Stimulated activated CD8-positive, alpha-beta memory T cell treated with anti-CD3 and anti-CD28 coated beads, Interleukin-7, amount 100 ng/mL, for 4 hours (primary cell): ENCODE measurements at regions not wholly inside any gene's neighbourhood (a gene's known extent, or its start where the extent isn't known, plus 50 kb on each side); places are given as distances from the start of the nearest gene placed in this dataset.
"Not testable (repeated sequence)": the region's sequence is repeated elsewhere in the genome, so short reads cannot be mapped to it uniquely, and the experiment has no call there.

Experiments used
- DNase-seq, 2 donors: peaks; one replicate each; pipeline ENCODE4 v3.0.0-alpha.2; 2020; ENCODE audit warnings: low read depth in 2 of 2

DNA sequence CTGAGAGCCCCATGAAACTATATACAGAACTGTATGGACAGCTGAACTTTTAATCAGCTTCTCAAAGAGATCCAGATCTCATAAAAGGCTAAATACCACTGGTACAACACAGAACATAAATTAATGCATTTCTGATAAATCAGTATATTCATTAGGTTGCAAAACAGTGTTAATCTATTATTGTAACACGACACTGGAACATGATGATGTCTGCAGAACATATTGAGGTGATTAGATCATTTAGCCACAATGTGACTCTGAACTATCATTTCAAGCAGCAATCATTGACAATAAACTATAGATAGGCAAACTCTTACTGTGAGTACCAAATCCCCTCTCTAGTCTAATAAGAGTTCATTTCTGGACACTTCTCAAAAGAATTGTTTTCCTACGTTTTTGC lies 50.3 kb downstream of the GASK1B start:
- no peak for DNase-seq

DNA sequence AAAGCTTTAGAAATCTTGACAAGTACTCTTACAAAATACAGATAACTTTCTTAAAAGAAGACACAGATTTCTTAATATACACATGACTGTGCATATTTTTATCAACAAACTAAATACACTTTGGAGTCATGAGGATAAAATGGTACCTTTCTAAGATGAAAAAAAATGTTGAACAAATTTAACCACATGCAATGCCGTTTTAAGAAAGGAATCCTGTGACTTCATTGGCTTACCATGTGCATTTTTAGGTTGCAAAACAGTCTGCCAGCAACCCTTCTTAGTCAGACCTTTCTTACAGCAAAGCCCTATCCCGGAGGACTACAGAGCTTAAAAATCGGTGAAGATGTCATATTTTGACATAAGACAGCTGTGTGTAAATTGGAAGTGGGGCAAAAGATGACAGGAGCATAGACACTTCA lies 51.7 kb downstream of the GASK1B start:
- no peak for DNase-seq

DNA sequence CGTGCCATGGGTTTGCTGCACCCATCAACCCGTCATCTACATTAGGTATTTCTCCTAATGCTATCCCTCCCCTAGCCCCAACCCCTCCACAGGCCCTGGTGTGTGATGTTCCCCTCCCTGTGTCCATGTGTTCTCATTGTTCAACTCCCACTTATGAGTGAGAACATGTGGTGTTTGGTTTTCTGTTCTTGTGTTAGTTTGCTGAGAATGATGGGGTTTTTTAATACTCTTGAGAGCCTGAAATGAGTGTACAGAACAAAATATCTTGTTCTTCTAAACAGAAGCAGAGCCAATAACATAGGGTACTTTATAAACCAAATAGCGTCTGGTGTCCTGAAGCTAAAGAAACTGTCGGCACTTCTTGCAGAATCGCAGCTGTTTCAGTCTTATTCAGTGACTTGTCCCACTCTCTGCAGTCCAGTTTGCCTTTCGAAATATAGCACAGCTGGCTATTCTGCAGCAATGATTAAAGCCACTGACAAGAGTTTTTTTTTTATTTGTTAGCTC lies 52.1 kb downstream of the GASK1B start:
- not testable (repeated sequence) for DNase-seq

DNA sequence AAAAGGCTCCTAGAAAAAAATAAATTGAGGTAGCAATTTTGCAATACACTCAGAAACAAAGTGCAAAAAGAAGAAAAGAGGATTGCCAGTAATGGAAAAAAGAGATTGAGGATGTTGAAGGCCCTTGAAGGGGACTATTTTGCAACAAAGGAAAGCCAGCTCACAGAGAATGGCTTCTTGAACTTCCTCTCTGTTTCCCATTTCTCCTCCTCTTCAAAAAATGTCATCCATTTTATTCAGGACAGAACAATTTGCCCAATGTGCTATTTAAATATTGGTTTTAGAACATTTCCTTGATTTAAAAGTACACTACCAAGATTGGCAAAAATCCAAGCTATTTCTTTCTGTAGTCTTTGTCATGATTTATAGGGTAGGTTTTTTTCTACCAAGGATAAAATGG lies 60.2 kb downstream of the GASK1B start:
- DNase-seq: no peak

DNA sequence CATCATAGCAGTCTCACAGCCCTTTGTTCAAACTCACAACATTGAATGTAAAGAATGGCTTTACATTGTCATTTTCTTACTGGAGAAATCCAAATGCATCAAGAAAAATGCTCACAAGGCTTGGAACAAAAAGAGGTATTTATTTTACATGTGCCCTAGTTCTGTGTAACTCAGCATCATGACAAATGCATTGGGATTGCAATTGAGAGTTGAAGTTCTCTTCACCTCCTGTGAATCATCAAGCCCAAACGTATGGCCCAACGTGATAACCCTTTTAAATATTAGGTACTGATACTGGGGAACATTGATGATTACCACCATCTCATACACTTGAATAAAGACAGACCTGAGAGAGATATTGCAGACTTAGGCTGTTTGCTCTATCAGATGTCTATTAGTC lies 61.6 kb downstream of the GASK1B start:
- no peak for DNase-seq

DNA sequence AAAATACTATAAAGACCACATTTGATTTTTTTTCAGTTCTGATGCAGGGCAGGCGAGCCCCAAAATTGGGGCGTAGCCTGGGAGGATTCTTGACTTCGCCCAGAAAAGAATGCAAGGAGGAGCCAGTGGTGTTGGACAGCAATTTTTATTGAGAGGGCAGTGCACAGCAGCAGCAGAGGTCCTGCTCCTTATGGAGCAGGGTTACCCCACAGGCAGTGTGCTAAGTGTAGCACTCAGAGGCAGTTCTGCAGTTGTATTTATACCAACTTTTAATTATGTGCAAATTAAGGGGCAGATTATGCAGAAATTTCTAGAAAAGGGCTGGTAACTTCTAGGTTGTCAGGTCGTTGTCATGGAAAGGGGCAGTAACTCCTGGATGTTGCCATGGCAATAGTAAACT lies 69.9 kb downstream of the GASK1B start:
- no peak for DNase-seq

DNA sequence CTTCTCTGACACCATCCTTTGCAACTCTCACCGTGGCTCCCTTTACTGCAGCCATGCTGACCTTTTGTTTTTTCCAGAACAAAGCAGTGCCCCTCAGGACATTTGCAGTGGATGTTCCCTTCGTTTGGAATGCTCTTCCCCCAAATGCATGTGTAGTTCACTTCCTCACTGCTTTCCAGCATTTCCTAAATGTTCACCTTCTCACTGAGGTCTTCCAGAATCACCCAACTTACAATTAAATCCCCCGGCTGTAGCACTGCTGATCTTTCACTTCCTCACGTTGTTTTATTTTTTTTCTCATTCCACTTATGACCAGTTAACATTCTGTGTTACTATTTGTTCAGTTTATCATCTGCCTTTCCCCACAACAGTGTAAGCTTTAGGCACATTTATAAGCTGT lies 73.1 kb downstream of the GASK1B start:
- no peak for DNase-seq

DNA sequence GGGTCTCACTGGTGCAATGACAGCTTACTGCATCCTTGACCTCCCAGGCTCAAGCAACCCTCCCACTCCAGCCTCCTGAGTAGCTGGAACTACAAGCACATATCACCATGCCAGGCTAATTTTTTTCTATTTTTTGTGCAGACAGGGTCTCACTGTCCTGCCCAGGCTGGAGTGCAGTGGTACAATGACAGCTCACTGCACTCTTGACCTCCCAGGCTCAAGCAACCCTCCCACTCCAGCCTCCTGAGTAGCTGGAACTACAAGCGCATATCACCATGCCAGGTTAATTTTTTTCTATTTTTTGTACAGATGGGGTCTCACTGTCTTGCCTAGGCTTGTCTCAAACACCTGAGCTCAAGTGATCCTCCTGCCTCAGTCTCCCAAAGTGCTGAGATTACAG lies 74.0 kb downstream of the GASK1B start:
- no peak for DNase-seq

DNA sequence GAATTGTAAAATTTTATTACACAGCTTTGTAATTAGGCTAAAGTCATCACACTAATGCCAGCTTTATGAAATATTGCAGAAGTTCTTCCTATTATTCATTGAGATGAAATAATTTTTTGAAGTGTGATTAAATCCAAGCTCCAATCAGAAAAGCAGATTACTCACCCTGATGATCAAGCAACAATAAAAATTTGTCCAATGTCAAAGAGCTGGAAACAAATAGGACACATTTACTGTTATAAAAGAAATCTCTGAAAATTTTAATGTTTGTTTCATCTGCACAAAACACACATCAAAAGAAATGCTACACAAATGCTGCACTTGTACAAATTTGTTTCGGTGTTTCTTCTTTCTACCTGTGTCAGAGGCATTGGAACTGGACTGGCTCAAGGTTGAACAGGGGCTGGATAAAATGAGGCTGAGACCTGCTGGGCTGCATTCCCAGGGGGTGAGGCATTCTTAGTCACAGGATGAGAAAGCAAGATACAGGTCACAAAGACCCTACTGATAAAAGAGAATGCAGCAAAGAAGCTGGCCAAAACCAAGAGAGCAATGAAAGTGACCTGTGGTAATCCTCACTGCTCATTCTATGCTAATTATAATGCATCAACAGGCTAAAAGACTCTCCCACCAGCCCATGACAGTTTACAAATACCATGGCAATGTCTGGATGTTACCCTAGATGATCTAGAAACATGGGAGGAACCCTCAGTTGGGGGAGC lies 78.3 kb downstream of the GASK1B start:
- DNase-seq: no peak

DNA sequence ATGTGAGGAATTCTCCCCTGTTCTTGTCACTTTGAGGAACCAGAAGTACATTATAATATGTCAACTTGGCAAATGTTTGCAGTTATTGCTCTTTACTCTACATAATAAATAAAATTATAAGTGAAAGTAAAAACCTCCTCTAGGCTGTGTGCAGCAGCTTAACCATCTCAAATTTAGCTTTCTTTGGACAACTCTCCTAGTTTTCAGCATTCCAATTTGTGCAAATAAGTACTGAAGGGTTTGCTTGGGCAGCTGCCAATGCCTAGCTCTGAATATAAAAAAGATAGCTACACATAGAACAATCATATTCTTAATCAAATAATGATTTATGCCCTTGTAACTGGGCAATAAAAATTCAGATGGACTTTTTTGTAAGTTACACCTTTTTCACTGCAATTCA lies 82.5 kb downstream of the GASK1B start:
- DNase-seq: no peak

DNA sequence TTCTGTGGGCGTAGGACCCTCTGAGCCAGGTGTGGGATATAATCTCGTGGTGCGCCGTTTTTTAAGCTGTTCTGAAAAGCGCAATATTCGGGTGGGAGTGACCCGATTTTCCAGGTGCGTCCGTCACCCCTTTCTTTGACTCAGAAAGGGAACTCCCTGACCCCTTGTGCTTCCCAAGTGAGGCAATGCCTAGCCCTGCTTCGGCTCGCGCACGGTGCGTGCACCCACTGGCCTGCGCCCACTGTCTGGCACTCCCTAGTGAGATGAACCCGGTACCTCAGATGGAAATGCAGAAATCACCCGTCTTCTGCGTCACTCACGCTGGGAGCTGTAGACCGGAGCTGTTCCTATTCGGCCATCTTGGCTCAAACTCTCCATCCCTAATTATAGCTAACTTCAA lies 82.9 kb downstream of the GASK1B start:
- DNase-seq: not testable (repeated sequence)

DNA sequence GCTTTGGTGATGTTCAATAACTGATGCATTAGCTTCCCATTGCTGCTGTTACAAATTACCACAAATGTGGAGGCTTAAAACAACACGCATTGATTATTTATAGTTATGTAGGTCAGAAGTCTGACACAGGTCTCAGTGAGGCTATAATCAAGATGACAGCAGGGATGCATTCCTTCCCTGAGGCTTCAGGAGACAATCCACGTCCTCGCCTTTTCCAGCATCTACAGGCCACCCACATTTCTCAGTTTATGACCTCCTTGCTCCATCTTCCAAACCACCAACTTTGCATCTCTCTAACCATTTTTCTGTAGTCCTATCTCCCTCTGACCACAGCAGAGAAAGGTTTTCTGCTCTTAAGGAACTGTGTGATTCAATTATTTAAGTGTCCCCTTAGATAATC lies 92.5 kb downstream of the GASK1B start:
- no peak for DNase-seq

DNA sequence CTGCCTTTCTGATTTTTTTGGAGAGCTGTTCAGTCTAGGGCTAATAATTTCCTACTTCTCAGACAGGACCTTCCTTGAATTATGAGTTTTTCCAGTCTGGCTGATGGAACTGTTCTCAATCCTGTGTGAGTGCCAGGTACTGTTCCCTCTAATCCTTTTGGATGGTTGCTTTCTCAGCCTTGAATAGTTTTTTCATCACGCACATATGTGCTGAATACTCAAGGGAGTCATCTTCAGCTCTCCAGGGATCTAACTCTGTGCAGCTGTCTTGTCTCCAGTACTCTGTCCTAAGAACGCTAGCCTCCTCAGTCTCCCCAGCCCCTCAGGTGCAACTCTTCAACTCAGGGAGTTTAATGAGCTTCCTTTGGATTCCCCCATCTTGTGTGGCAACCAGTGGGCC lies 93.2 kb downstream of the GASK1B start:
- no peak for DNase-seq

DNA sequence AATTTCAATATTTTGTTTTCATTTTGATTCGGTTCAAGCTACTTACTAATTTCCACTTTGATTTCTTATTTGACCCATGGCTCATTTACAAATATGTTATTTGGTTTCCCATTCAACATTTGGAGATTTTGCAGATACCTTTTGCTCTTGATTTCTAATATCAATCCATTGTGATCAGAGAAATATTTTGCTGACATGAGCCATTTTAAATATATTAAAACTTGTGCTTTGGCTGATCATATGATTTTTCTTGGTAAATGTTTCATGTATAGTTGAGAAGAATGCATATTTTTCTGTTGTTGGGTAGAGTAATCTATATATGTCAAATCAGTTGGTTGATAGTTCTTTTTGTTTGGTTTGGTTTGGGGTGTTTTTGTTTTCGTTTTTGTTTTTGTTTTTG lies 95.0 kb downstream of the GASK1B start:
- no peak for DNase-seq

DNA sequence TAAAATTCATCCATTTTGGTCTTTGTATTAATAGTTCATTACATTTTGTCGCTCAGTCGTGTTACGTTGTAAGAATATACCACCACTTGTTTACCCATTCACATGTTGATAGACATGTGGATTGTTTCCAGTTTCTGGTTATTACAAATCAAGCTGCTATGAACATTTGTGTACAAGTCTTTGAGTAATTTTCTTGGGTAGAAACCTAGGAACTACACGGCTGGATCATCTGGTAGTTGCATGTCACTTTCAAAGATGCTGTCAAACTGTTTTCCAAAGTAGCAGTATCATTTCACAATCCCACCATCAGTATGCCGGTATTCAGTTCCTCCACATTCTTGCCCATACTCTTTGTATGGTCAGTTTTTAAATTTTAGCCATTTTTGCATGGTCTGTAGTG lies 98.0 kb downstream of the GASK1B start:
- no peak for DNase-seq

DNA sequence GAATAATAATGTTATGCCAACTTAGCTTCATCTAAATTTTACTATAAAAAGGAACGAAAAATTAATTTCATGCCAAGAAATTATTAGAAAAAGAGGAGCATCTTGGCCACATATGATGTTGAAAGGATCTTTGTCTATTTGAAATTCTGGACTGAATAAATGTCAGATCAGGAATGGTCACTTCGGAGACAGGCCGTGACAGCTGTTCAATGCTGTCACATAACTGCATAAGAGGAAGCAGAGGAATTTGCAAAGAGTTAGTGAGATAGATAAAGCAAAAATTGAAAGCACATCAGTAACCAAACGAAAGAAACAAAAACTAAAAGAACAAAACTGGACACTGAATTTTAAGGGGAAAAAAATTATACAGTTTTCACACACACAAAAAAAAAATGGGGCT lies 100.9 kb downstream of the GASK1B start:
- no peak for DNase-seq

DNA sequence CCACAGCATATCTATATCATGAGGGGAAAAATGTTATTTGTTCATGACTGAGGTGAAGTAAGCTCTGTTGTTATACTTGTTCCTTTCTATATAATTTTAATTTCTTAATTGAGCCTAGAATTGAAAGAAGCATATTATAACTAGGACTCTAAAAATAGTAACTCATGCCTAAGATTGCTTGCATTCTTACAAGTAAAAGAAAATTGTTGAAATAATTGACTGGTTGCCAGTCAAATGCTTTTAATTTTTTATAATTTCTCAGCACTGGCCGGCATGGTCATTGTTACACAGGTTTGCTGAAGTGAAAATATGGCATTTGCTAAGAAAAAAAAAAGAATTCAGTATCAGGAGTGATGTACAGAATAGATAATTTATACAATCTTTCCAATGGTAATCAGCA lies 104.8 kb downstream of the GASK1B start:
- no peak for DNase-seq

DNA sequence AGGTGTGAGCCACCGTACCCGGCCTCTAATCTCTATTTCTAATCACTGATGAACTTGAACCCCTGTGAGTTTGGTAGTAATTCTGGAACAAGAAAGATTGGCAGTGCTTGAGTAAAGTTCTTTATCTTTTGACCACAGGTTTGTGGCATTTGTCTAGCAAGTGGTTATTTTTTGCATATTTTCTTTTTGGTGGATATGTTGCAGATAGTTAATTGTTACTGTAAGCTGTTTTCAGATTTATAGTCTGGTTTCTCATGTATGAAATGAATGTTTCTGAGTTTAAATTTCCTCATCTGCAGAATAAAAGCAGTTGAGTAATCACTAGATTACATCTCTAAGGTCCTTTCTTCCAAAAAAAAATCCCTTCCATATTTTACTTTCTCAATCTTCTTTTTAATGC lies 105.2 kb downstream of the GASK1B start:
- DNase-seq: no peak

DNA sequence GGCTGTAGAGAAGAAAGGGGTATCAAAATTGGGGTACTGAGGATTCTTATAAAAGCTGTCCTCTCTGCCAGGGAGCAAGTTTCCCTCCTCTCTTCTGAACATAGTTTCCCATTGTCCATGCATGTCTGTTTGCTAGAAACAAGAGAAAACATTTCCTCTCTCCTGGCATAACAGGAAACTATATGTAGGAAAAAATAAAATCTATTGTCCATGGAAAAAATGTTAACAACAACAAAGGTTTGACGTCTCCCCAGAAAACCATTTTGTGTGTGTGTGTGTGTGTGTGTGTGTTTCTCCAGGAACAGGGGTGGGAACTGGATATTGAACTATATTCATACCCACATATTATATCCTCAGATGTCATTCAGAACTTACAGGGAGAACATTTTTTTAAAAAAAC lies 107.2 kb downstream of the GASK1B start:
- DNase-seq: no peak

DNA sequence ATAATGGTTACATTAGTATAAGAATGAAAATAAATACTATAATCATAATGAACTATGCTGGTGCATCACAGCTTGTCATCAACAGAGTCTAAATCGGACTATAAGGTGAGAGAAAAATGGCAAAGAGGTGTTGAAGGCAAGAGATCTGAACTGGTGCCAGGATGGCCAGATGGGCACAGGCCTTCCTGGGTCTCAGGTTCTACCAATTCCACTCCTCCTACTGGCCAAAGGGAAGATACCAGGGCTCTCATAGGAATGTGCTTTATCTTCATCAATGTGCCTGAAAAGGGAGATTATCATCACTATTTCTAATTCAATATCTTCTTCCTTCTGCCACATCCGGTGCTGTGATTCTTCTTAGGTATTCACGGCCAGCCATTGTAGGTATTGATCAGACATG lies 107.6 kb downstream of the GASK1B start:
- no peak for DNase-seq

DNA sequence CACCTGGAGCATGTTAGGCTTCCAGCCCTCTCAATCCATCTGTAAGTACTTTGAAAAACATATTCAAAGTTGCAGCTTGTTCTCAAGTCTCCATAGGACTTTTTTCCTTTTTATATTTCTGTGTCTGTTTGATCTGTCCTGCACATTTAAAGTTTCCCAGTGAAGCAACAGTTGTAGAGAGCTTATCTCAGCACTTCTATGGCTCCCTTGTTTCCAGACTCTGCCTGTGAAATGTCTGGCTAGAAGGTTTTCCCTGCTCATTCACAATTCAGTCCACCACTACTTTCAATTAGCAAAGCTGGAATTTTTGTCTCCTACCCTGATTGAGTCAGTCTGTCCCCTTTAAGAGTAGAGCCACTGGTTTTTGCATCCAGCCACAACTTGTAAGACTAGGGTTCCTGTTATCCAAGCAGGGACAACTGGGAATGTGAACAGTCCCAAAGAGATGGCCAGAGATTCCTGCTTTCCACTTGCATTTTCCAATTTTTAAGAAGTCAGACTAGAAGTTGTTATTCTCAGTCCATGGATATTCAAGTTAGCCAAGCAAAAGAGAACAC lies 116.1 kb downstream of the GASK1B start:
- DNase-seq: no peak

DNA sequence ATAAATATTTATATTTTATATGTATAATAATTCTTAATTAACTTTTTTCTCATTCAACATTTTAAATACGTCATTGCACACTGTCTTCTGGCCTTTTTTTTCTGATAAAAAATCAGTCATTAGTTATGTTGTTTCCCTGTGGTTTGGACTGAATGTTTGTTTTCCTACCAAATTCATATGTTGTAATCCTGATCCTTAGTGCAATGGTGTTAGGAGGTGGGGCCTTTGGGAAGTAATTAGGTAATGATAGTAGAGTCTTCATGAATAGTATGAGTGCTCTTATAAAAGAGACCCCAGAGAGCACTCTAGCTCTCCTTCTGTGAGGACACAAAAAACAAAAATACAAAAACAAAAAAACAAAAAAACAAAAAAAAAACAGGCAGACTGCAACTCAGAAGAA lies 117.2 kb downstream of the GASK1B start:
- no peak for DNase-seq

DNA sequence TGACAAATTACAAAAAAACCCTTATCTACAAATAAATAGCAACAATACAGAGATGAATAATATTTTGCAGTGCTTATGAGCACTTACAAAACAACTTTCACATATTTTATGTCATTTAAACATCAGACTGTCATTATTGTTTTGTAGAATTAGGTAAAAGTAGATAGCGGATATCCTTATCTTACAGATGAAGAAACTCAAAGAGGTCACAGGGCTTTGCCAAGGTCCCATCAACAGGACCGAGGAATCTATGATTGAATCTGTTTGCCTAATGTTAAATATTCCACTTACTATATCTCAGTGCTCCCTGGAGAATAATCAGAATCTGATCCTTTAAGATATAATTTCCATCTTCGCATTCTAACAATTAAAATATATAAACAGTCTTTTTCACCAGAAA lies 119.0 kb downstream of the GASK1B start:
- no peak for DNase-seq

DNA sequence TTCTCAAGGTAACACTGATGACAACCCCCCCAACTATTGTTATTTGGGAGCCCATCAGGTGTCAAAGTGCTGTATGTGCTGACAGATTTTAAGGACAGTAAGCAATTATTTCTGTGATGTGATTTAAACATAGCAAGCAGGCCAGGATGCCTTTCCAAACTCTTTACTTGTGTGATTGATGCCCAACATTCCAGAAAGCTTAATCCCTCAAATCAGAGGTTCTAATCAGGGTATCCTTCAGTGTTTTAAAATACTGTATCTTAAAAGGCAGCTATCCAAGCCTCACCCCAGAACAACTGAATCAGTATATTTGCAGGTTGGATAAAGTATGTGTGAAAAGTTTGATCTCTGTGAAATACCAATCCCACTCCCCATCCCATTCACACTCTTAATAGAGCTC lies 119.7 kb downstream of the GASK1B start:
- DNase-seq: no peak
